ENCODE measurements at regions not wholly inside any gene's neighbourhood (a gene's known extent, or its start where the extent isn't known, plus 50 kb on each side); places are given as distances from the start of the nearest gene placed in this dataset.

DNA sequence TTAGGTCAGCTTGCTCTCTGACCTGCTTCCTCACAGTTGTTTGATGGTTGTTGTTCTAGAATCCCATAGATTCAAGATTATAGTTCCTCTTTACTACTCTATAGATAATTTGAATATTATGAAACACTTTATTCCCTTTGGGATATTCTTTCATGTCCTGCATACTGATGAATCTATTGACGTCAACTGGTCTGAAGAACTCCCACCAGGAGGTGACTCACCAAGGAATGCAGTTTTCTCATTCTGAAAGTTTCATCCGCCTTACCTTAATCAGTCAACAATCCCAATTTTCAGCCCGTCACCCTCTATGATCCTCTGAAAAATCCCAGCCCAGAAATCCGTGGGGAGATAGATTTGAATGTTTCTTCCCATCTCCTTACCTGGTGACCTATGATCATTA, 834.1 kb upstream of the PRMT6 start:
- TF ChIP-seq, protein P1, sequence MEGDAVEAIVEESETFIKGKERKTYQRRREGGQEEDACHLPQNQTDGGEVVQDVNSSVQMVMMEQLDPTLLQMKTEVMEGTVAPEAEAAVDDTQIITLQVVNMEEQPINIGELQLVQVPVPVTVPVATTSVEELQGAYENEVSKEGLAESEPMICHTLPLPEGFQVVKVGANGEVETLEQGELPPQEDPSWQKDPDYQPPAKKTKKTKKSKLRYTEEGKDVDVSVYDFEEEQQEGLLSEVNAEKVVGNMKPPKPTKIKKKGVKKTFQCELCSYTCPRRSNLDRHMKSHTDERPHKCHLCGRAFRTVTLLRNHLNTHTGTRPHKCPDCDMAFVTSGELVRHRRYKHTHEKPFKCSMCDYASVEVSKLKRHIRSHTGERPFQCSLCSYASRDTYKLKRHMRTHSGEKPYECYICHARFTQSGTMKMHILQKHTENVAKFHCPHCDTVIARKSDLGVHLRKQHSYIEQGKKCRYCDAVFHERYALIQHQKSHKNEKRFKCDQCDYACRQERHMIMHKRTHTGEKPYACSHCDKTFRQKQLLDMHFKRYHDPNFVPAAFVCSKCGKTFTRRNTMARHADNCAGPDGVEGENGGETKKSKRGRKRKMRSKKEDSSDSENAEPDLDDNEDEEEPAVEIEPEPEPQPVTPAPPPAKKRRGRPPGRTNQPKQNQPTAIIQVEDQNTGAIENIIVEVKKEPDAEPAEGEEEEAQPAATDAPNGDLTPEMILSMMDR (IDR thresholded peaks at IDR 0.05), result no peak
- TF ChIP-seq EP300 (IDR thresholded peaks at IDR 0.05) (no peak), POLR2A (IDR thresholded peaks at IDR 0.05) (no peak)
